SU-DHL-6 (cell line): ENCODE measurements at regions not wholly inside any gene's neighbourhood (a gene's known extent, or its start where the extent isn't known, plus 50 kb on each side); places are given as distances from the start of the nearest gene placed in this dataset.

Experiments used
- H2AFZ ChIP-seq: fragments of 200-600 bp; sonication (generic); 2 replicates; pipeline ENCODE4 v1.6.1; 2014; ENCODE audit warnings: low read depth, mild to moderate bottlenecking, moderate library complexity, mixed read lengths, antibody characterized with exemption, low read length; ENCODE audit not compliant: severe bottlenecking
- H3F3A ChIP-seq: fragments of 200-600 bp; shearing (Covaris generic); 2 replicates; pipeline ENCODE4 v1.6.0; 2016; ENCODE audit warnings: antibody characterized with exemption, mild to moderate bottlenecking; ENCODE audit not compliant: insufficient read depth
- H3K27ac ChIP-seq: fragments of 200-600 bp; sonication (generic); 2 replicates; pipeline ENCODE4 v1.5.1; 2016; ENCODE audit warnings: low read depth, mild to moderate bottlenecking, low read length, moderate library complexity, mixed read lengths
- H3K27me3 ChIP-seq: fragments of 200-600 bp; sonication (generic), shearing (Covaris generic); 2 replicates; pipeline ENCODE4 v1.6.0; 2014; ENCODE audit warnings: mild to moderate bottlenecking, low read length
- H3K36me3 ChIP-seq: fragments of 200-600 bp; sonication (generic); 2 replicates; pipeline ENCODE4 v1.6.1; 2014; ENCODE audit warnings: mild to moderate bottlenecking, low read length, mixed read lengths
- H3K4me2 ChIP-seq: fragments of 300-600, 200-600 bp; shearing (Covaris generic), sonication (generic); 2 replicates; pipeline ENCODE4 v1.6.0; 2014; ENCODE audit warnings: low read length, low read depth, mild to moderate bottlenecking; ENCODE audit not compliant: poor library complexity, severe bottlenecking
- H3K4me3 ChIP-seq: fragments of 200-600 bp; sonication (generic); 2 replicates; pipeline ENCODE4 v1.5.1; 2014; ENCODE audit warnings: antibody characterized with exemption, low read length, mild to moderate bottlenecking, mixed read lengths; ENCODE audit not compliant: insufficient read depth, poor library complexity, severe bottlenecking
- H3K79me2 ChIP-seq: fragments of 200-600 bp; sonication (generic); 2 replicates; pipeline ENCODE4 v1.6.1; 2014; ENCODE audit warnings: mild to moderate bottlenecking, low read length, moderate library complexity; ENCODE audit not compliant: insufficient read depth
- H3K9ac ChIP-seq: fragments of 200-600 bp; sonication (generic); 2 replicates; pipeline ENCODE4 v1.7.0; 2014; ENCODE audit warnings: mild to moderate bottlenecking, low read length
- H3K9me2 ChIP-seq: fragments of 200-600 bp; sonication (generic); replicated peaks from 2 replicates; pipeline ENCODE4 v1.6.1; 2014; ENCODE audit warnings: low read length; ENCODE audit not compliant: insufficient read depth
- H3K9me3 ChIP-seq: fragments of 200-600 bp; sonication (generic); 2 replicates; pipeline ENCODE4 v1.6.1; 2014; ENCODE audit warnings: low read length, mixed read lengths; ENCODE audit not compliant: insufficient read depth
- H4K20me1 ChIP-seq: fragments of 200-600 bp; sonication (generic); 2 replicates; pipeline ENCODE4 v1.6.1; 2014; ENCODE audit warnings: low read depth, mild to moderate bottlenecking, antibody characterized with exemption, low read length, moderate library complexity, mixed read lengths
- CTCF ChIP-seq: fragments of 200-600 bp; sonication (generic); IDR thresholded peaks from one replicate; pipeline ENCODE4 v1.5.1; 2017; ENCODE audit warnings: antibody characterized with exemption, mild to moderate bottlenecking, low read length, moderate library complexity; ENCODE audit not compliant: insufficient read depth, poor library complexity, severe bottlenecking
- EZH2phosphoT487 ChIP-seq: fragments of 200-600 bp; sonication (generic), shearing (Covaris generic); conservative IDR thresholded peaks from 2 replicates; pipeline ENCODE4 v1.6.1; 2018; ENCODE audit warnings: mild to moderate bottlenecking, antibody characterized with exemption, low read length, moderate library complexity, mixed read lengths

DNA sequence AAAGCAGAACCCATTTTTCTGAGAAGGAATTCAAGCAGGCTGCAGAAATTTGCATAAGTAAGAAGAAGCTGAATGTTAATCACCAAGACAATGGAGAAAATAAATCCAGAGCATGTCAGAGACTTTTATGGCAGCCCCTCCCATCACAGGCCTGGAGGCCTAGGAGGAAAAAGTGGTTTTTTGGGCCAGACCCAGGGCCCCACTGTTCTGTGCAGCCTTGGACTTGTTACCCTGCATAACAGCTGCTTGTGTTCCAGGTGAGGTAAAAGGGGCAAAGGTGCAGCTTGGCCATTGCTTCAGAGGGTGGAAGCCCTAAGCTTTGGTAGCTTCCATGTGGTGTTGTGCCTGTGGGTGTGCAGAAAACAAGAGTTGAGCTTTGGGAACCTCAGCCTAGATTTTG is 1516.2 kb upstream of the PCDH10 start:
- TF ChIP-seq CTCF, result no peak
- TF ChIP-seq EZH2phosphoT487, result no peak
- no peaks in the 10 kb centered on the region for H3K36me3 ChIP-seq
- no peak overlapping the region for H3K4me2 ChIP-seq
- no peak overlapping the region for H2AFZ ChIP-seq
- H3K79me2 ChIP-seq, result no peaks in the 10 kb centered on the region
- no peaks in the 10 kb centered on the region for H3K27me3 ChIP-seq
- H3F3A ChIP-seq, result no peaks in the 10 kb centered on the region
- no peaks in the 10 kb centered on the region for H3K9me2 ChIP-seq
- no peaks in the 10 kb centered on the region for H4K20me1 ChIP-seq
- H3K9me3 ChIP-seq, result no peaks in the 10 kb centered on the region
- no peak overlapping the region for H3K27ac ChIP-seq
- H3K4me3 ChIP-seq, result no peak overlapping the region
- H3K9ac ChIP-seq, result no peak overlapping the region

- Histone ChIP-seq H3K27me3 (no peaks in the 10 kb centered on the region), H3K9me2 (no peaks in the 10 kb centered on the region), H3K27ac (no peak overlapping the region), H2AFZ (no peak overlapping the region), H3K79me2 (no peaks in the 10 kb centered on the region), H3K4me2 (no peak overlapping the region), H3K36me3 (no peaks in the 10 kb centered on the region), H4K20me1 (no peaks in the 10 kb centered on the region), H3K4me3 (no peak overlapping the region), H3F3A (no peaks in the 10 kb centered on the region), H3K9me3 (no peaks in the 10 kb centered on the region), H3K9ac (no peak overlapping the region)
- TF ChIP-seq EZH2phosphoT487 (no peak), CTCF (no peak)
These were observed 1513.9 kb upstream of the PCDH10 start for GRCh38 chr4:131635191-131635590.

DNA sequence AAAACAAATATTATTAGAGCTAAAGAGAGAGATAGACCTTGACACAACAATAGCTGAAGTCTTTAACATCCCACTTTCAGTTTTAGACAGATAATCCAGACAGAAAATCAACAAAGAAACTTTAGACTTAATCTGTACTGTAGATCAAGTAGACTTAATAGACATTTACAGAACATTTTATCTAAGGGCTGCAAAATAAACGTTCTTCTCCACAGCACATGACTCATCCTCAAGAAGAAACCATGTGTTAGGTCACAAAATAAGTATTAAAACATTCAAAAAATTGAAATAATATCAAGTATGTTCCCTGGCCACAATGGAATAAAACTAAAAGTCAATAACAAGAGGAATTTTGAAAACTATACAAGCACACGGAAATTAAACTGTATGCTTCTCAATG is 1510.3 kb upstream of the PCDH10 start:
- Histone ChIP-seq H3K4me2 (no peak overlapping the region), H3K9me3 (no peaks in the 10 kb centered on the region), H3K27me3 (no peaks in the 10 kb centered on the region), H3K36me3 (no peaks in the 10 kb centered on the region), H3K9me2 (no peaks in the 10 kb centered on the region), H3K4me3 (no peak overlapping the region), H3F3A (no peaks in the 10 kb centered on the region), H2AFZ (no peak overlapping the region), H3K79me2 (no peaks in the 10 kb centered on the region), H4K20me1 (no peaks in the 10 kb centered on the region), H3K27ac (no peak overlapping the region), H3K9ac (no peak overlapping the region)
- TF ChIP-seq EZH2phosphoT487, result no peak
- no peak for TF ChIP-seq CTCF

DNA sequence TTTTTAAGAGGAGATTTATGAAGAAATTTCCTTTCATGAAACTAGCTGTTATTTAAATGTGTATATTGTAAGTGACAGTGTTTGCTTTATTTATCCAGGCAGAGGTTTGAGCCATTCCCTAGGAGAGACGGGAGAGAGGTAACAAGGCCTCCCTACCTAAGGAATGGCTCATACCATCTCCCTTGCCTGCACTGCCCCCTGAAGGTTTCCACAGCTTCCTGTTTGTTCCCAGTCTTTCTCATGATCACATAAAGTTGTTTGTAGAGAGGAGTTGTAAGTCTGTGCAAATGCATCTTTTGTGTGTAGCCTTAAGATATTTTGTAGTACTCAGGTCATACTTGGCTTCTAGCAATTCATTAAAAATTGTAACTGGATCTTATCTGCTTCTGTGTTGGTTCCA is 1504.5 kb upstream of the PCDH10 start:
- Histone ChIP-seq H3K79me2 (no peaks in the 10 kb centered on the region), H3K27ac (no peak overlapping the region), H3K9ac (no peak overlapping the region), H3K4me2 (no peak overlapping the region), H2AFZ (no peak overlapping the region), H3K4me3 (no peak overlapping the region), H3K9me3 (no peaks in the 10 kb centered on the region), H3K9me2 (no peaks in the 10 kb centered on the region), H4K20me1 (no peaks in the 10 kb centered on the region), H3F3A (no peaks in the 10 kb centered on the region), H3K27me3 (no peaks in the 10 kb centered on the region), H3K36me3 (no peaks in the 10 kb centered on the region)
- TF ChIP-seq EZH2phosphoT487, result no peak
- TF ChIP-seq CTCF, result no peak
